ENCODE measurements at regions not wholly inside any gene's neighbourhood (a gene's known extent, or its start where the extent isn't known, plus 50 kb on each side); places are given as distances from the start of the nearest gene placed in this dataset.

DNA sequence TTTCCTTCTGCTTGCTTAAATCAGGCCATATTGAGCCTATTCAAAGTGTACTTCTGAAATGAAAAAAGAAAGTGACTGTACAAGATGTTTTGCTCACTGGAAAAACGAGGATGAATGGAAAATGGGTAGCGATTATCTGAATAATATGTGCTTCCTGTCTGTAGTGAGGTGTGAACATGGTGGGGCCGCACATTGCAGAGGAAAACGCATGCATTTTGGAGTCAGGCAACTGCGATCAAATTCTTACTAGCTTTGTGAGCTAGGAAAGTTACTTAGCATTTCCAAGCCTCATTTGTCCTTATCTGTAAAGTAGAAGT, 73.0 kb upstream of the PRSS3 start:
- TF ChIP-seq, protein P1, sequence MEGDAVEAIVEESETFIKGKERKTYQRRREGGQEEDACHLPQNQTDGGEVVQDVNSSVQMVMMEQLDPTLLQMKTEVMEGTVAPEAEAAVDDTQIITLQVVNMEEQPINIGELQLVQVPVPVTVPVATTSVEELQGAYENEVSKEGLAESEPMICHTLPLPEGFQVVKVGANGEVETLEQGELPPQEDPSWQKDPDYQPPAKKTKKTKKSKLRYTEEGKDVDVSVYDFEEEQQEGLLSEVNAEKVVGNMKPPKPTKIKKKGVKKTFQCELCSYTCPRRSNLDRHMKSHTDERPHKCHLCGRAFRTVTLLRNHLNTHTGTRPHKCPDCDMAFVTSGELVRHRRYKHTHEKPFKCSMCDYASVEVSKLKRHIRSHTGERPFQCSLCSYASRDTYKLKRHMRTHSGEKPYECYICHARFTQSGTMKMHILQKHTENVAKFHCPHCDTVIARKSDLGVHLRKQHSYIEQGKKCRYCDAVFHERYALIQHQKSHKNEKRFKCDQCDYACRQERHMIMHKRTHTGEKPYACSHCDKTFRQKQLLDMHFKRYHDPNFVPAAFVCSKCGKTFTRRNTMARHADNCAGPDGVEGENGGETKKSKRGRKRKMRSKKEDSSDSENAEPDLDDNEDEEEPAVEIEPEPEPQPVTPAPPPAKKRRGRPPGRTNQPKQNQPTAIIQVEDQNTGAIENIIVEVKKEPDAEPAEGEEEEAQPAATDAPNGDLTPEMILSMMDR (IDR thresholded peaks at IDR 0.05), result peak; percentile 60
- no peak for TF ChIP-seq EZH2 (IDR thresholded peaks at IDR 0.05; ENCODE audit: borderline replicate concordance, insufficient read depth, low read depth, low read length, poor library complexity, severe bottlenecking)

Measured in B cell (primary cell).